ENCODE measurements at regions not wholly inside any gene's neighbourhood (a gene's known extent, or its start where the extent isn't known, plus 50 kb on each side); places are given as distances from the start of the nearest gene placed in this dataset.

GRCh38 chr17:64787921-64788271, 125.8 kb upstream of the SMURF2 start:
- no peaks in the 10 kb centered on the region for H3K9me2 ChIP-seq (ENCODE audit: insufficient read depth)
- no peak overlapping the region for H2AFZ ChIP-seq
- no peaks in the 10 kb centered on the region for H3K79me2 ChIP-seq (replicated peaks; ENCODE audit: insufficient read depth)
- no peak for ATAC-seq
- no peaks in the 10 kb centered on the region for H3F3A ChIP-seq (replicated peaks; ENCODE audit: low read depth)
- Mint-ChIP-seq H3K27me3 (ENCODE audit: insufficient read depth, low read depth, poor library complexity) (peaks cover 2% of the 10 kb centered on the region), H3K9me3 (no peaks in the 10 kb centered on the region), H3K36me3 (ENCODE audit: low read depth) (peaks cover 4% of the 10 kb centered on the region; the same call in 1 of the 3 replicates), H3K4me3 (no peak overlapping the region), H3K4me1 (peaks cover 9% of the 10 kb centered on the region; the same call in 2 of the 3 replicates), H3K27ac (no peak overlapping the region)
- H3K27ac ChIP-seq (ENCODE audit: low read depth), result no peak overlapping the region
- 0 out of 2 replicates have a peak, but pooled peaks cover under 1% of the 10 kb centered on the region for H3K27me3 ChIP-seq (ENCODE audit: insufficient read depth)
- H4K20me1 ChIP-seq (replicated peaks; ENCODE audit: insufficient read depth), result no peaks in the 10 kb centered on the region
- TF ChIP-seq NANOG (IDR thresholded peaks at IDR 0.05; ENCODE audit: borderline replicate concordance) (no peak), JUNB (IDR thresholded peaks at IDR 0.05; ENCODE audit: unreplicated experiment) (no peak), CTCF (conservative IDR thresholded peaks at IDR 0.05; ENCODE audit: low read depth in 2 of 2) (no peak), CREB1 (CRISPR knock-in tag; IDR thresholded peaks at IDR 0.05; ENCODE audit: low read depth) (no peak), REST (IDR thresholded peaks at IDR 0.05; ENCODE audit: unreplicated experiment) (no peak), ETS1 (IDR thresholded peaks at IDR 0.05) (no peak), EZH2phosphoT487 (IDR thresholded peaks at IDR 0.05; ENCODE audit: unreplicated experiment) (no peak), ZNF331 (CRISPR knock-in tag; IDR thresholded peaks at IDR 0.05; ENCODE audit: low read depth) (no peak), POLR2AphosphoS5 (IDR thresholded peaks at IDR 0.05; ENCODE audit: low read depth) (no peak), STAT1 (IDR thresholded peaks at IDR 0.05; ENCODE audit: unreplicated experiment) (no peak), EZH2 (IDR thresholded peaks at IDR 0.05; ENCODE audit: low read depth, unreplicated experiment) (no peak), ZNF462 (CRISPR knock-in tag; IDR thresholded peaks at IDR 0.05) (no peak), ZNF114 (CRISPR knock-in tag; IDR thresholded peaks at IDR 0.05) (no peak)
- no peak overlapping the region for H3K4me2 ChIP-seq
- H3K4me1 ChIP-seq (ENCODE audit: insufficient read depth), result no peaks in the 10 kb centered on the region
- H3K4me3 ChIP-seq, result no peak overlapping the region
- no peaks in the 10 kb centered on the region for H3K36me3 ChIP-seq (ENCODE audit: insufficient read depth)
- DNase-seq (ENCODE audit: low spot score), result no peak

Data from GM23338 (cell line).